ENCODE measurements at regions not wholly inside any gene's neighbourhood (a gene's known extent, or its start where the extent isn't known, plus 50 kb on each side); places are given as distances from the start of the nearest gene placed in this dataset.

GRCh38 chr18:69250305-69251151 lies 150.2 kb upstream of the DOK6 start:
- TF ChIP-seq EP300 (conservative IDR thresholded peaks at IDR 0.05; ENCODE audit: poor library complexity, severe bottlenecking) = no peak
- no peak for TF ChIP-seq TAF1 (IDR thresholded peaks at IDR 0.05; ENCODE audit: low read depth)

All from neural cell (in vitro differentiated cells).